Keratinocyte (primary cell): ENCODE measurements at regions not wholly inside any gene's neighbourhood (a gene's known extent, or its start where the extent isn't known, plus 50 kb on each side); places are given as distances from the start of the nearest gene placed in this dataset.

Source experiments
- CTCF ChIP-seq, 3 experiments: IDR thresholded peaks in 1 of 3; conservative IDR thresholded peaks in 1 of 3; optimal IDR thresholded peaks in 1 of 3; 2 replicates in 2 of 3; 3 replicates in 1 of 3; pipeline versions ENCODE3 to v1.5.1; 2011; ENCODE audit warnings: low read length in 3 of 3, mild to moderate bottlenecking in 3 of 3, moderate library complexity in 2 of 3, control low read depth in 1 of 3, inconsistent platforms in 1 of 3; ENCODE audit not compliant: insufficient read depth in 2 of 3; ENCODE audit errors: extremely low read depth in 1 of 3
- EZH2 ChIP-seq: IDR thresholded peaks from one replicate; pipeline ENCODE4 v1.6.1; 2012; ENCODE audit warnings: inconsistent platforms, mild to moderate bottlenecking, low read length, moderate library complexity

- no peak for TF ChIP-seq CTCF (optimal IDR thresholded peaks at IDR 0.05 in 1 of 3, IDR thresholded peaks at IDR 0.05 in 1 of 3, conservative IDR thresholded peaks at IDR 0.05 in 1 of 3; ENCODE audit: extremely low read depth in 1 of 3, insufficient read depth in 2 of 3, low read length in 3 of 3)
- TF ChIP-seq EZH2, result no peak
These were observed 71.5 kb downstream of the CD83 start for GRCh38 chr6:14189074-14189473.
